GM12878 (cell line): ENCODE measurements at regions not wholly inside any gene's neighbourhood (a gene's known extent, or its start where the extent isn't known, plus 50 kb on each side); places are given as distances from the start of the nearest gene placed in this dataset.
A peak's percentile ranks its signal among the peaks of the same experiment; 100 is the strongest.
"Not testable (repeated sequence)": the region's sequence is repeated elsewhere in the genome, so short reads cannot be mapped to it uniquely, and the experiment has no call there.

Source experiments
- ATAC-seq: fragments of 200-7000 bp; cut with Tn5 transposase; 3 replicates; pipeline ENCODE4 v1.9.1; 2020; ENCODE audit warnings: mild to moderate bottlenecking, moderate library complexity
- BruUV-seq: library from RNA; stranded (reverse); fragments of 400-500 nt; replicated peaks from 2 replicates; lab custom pipeline; 2021; lab: Mats Ljungman, UMichigan
- CTCF ChIA-PET: fragments of 300-600 bp; sonication (Branson Sonifier 250); formaldehyde crosslinking; extraction: SDS; loops from one replicate; lab custom pipeline; 2021; ENCODE audit warnings: inconsistent platforms; lab: Yijun Ruan, JAX
- POLR2A ChIA-PET: fragments of 350-600 bp; formaldehyde crosslinking; extraction: SDS; loops from one replicate; lab custom pipeline; 2021; ENCODE audit warnings: inconsistent platforms; lab: Charles Lee
- RAD21 ChIA-PET: fragments of 300-600 bp; sonication (Branson Sonifier 250); formaldehyde crosslinking; loops from one replicate; lab custom pipeline; 2023; ENCODE audit warnings: antibody characterized with exemption; ENCODE audit not compliant: unreplicated experiment; lab: Charles Lee
- SMC1A ChIA-PET: fragments of 300-600 bp; sonication (Branson Sonifier 250); formaldehyde crosslinking; loops from one replicate; lab custom pipeline; 2023; ENCODE audit not compliant: unreplicated experiment, uncharacterized antibody; lab: Charles Lee
- DNase-seq: peaks from one replicate; pipeline ENCODE4 v3.0.0-alpha.2; 2011; ENCODE audit warnings: low read depth, low spot score
- FAIRE-seq: peaks from 3 replicates; lab custom pipeline; 2011; peaks lifted over from hg19 to GRCh38; lab: Jason Lieb, UNC
- H2AFZ ChIP-seq: 2 replicates; pipeline ENCODE4 v1.6.0; 2011; ENCODE audit warnings: low read depth, low read length, control low read depth; ENCODE audit not compliant: control insufficient read depth
- H3K27ac ChIP-seq: 2 replicates; pipeline ENCODE4 v1.5.1; 2011; ENCODE audit warnings: control low read depth; ENCODE audit not compliant: control insufficient read depth, insufficient read depth
- H3K27me3 ChIP-seq, 2 experiments: replicated peaks in 1 of 2; 2 replicates each; pipeline versions ENCODE4 v1.6.0 to v1.6.1; 2011; ENCODE audit warnings: low read length in 1 of 2; ENCODE audit not compliant: control insufficient read depth in 2 of 2, insufficient read depth in 2 of 2
- H3K36me3 ChIP-seq, 2 experiments: 2 replicates each; pipeline ENCODE4 v1.5.1; 2011; ENCODE audit warnings: low read length in 1 of 2; ENCODE audit not compliant: control insufficient read depth in 2 of 2, insufficient read depth in 2 of 2
- H3K4me1 ChIP-seq: 2 replicates; pipeline ENCODE4 v1.6.1; 2011; ENCODE audit warnings: mild to moderate bottlenecking, low read length, moderate library complexity, mixed read lengths; ENCODE audit not compliant: control insufficient read depth, insufficient read depth
- H3K4me2 ChIP-seq: 2 replicates; pipeline ENCODE4 v1.6.0; 2011; ENCODE audit warnings: control low read depth; ENCODE audit not compliant: control insufficient read depth, insufficient read depth
- H3K4me3 ChIP-seq: fragments of 200-600 bp; sonication (generic); 2 replicates; pipeline ENCODE4 v1.5.1; 2016
- H3K79me2 ChIP-seq: 2 replicates; pipeline ENCODE4 v1.6.0; 2011; ENCODE audit warnings: low read length; ENCODE audit not compliant: control insufficient read depth, insufficient read depth
- H3K9ac ChIP-seq: 2 replicates; pipeline ENCODE4 v1.8.0; 2011; ENCODE audit warnings: low read length, control low read depth, mixed read lengths; ENCODE audit not compliant: control insufficient read depth, insufficient read depth
- H3K9me3 ChIP-seq: replicated peaks from 3 replicates; pipeline ENCODE4 v1.5.1; 2011; ENCODE audit warnings: mild to moderate bottlenecking, low read length; ENCODE audit not compliant: control insufficient read depth, insufficient read depth
- H4K20me1 ChIP-seq: 2 replicates; pipeline ENCODE4 v1.6.0; 2011; ENCODE audit not compliant: control insufficient read depth, insufficient read depth
- ATF7 ChIP-seq: fragments of 450-650 bp; IDR thresholded peaks from 2 replicates; pipeline ENCODE4 v1.6.1; 2016; ENCODE audit warnings: low read depth, mild to moderate bottlenecking
- IKZF2 ChIP-seq, 2 experiments: fragments of 450-650 bp; IDR thresholded peaks; 2 replicates each; pipeline ENCODE4 v1.6.1; 2017; ENCODE audit warnings: mild to moderate bottlenecking in 2 of 2, moderate library complexity in 2 of 2
- JUNB ChIP-seq: IDR thresholded peaks from 2 replicates; pipeline ENCODE4 v1.6.1; 2016; ENCODE audit warnings: antibody characterized with exemption, mild to moderate bottlenecking
- MEF2A ChIP-seq: IDR thresholded peaks from 2 replicates; pipeline ENCODE4 v1.6.1; 2011; ENCODE audit warnings: low read depth, mild to moderate bottlenecking, low read length, moderate library complexity; ENCODE audit not compliant: insufficient read depth
- MEF2B ChIP-seq: fragments of 450-650 bp; IDR thresholded peaks from 2 replicates; pipeline ENCODE4 v1.6.1; 2018; ENCODE audit warnings: mild to moderate bottlenecking, moderate library complexity; ENCODE audit not compliant: partially characterized antibody, poor library complexity, severe bottlenecking
- MTA2 ChIP-seq: fragments of 450-650 bp; IDR thresholded peaks from 2 replicates; pipeline ENCODE4 v1.6.1; 2016; ENCODE audit warnings: low read depth, mild to moderate bottlenecking, moderate library complexity
- NFIC ChIP-seq: IDR thresholded peaks from 2 replicates; pipeline ENCODE4 v1.6.1; 2012; ENCODE audit warnings: low read depth, mild to moderate bottlenecking, inconsistent platforms, low read length, moderate library complexity
- NR2F1 ChIP-seq: fragments of 450-650 bp; conservative IDR thresholded peaks from 2 replicates; pipeline ENCODE4 v1.6.1; 2017; ENCODE audit warnings: mild to moderate bottlenecking
- RUNX3 ChIP-seq: IDR thresholded peaks from 2 replicates; pipeline ENCODE4 v1.6.1; 2012; ENCODE audit warnings: low read length, inconsistent platforms
- SPI1 ChIP-seq: IDR thresholded peaks from 2 replicates; pipeline ENCODE4 v1.6.1; 2011; ENCODE audit warnings: low read depth, mild to moderate bottlenecking, low read length, moderate library complexity, borderline replicate concordance; ENCODE audit not compliant: insufficient read depth
- ZNF217 ChIP-seq: fragments of 450-650 bp; IDR thresholded peaks from 2 replicates; pipeline ENCODE4 v1.6.1; 2017; ENCODE audit warnings: antibody characterized with exemption, mild to moderate bottlenecking
- WGBS: methylation state at CpG from one replicate; pipeline ENCODE4 v1.1.6; 2016; ENCODE audit warnings: low lambda C conversion rate; ENCODE audit not compliant: insufficient replicate concordance, insufficient coverage; ENCODE audit errors: missing lambda C conversion rate; 5-methylcytosine and 5-hydroxymethylcytosine counted together
- in situ Hi-C: fragments of 300-500 bp; cut with MboI; formaldehyde crosslinking; loops from 9 replicates; pipeline ENCODE4 v1.14.3; 2018; ENCODE audit warnings: mixed read lengths
- intact Hi-C: fragments of 100-400 bp; cut with micrococcal nuclease; formaldehyde crosslinking; loops from one replicate; pipeline ENCODE4 v1.14.2; 2022; ENCODE audit not compliant: unreplicated experiment
- TF ChIP-seq, protein P1 (sequence below): fragments of 450-650 bp; IDR thresholded peaks from 2 replicates; pipeline ENCODE4 v1.6.1; 2017; ENCODE audit warnings: mild to moderate bottlenecking, low read depth, inconsistent platforms; ENCODE audit not compliant: poor library complexity, severe bottlenecking

DNA sequence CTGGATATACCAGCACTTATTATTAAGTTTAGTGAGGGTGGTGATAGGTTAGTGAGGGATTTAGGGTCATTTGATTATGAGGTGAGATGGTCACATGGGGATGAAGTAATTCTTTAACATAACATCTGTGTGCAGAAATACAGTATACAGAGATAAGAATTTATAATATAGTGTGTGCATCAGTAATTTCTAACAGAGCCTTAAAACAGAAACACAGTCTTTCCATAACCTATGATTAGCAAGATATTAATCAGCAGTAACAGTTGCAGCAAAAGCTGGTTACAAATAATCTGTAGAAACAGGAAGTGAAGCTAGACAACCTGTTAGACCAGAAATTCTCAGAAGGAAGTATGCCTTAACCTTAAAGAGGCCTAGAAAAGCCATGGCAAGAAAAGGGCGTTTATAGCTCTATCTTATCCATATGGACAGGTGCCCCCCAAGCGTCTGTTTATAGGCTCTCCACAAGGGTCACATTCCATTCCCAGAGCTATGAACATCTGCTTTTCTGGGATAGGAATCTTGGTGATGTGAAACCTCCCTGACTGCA is 112.5 kb upstream of the WSB1 start:
- ATAC-seq = 0 out of 3 replicates have a peak, but pooled peaks have one; percentile 21
- RAD21 ChIA-PET = interaction anchor here (1.2 kb wide), 1 partner anchor 24 kb away, joined by 3 read pairs; no protein-coding TSS in a partner anchor

More for the DNA sequence above, 112.5 kb upstream of the WSB1 start:
- H3K9ac ChIP-seq, H3K36me3 ChIP-seq, intact Hi-C loops, in situ Hi-C loops, FAIRE-seq, H3K4me2 ChIP-seq, H3K4me1 ChIP-seq, H3K27ac ChIP-seq, H2AFZ ChIP-seq, BruUV-seq, H3K27me3 ChIP-seq, H3K9me3 ChIP-seq, H4K20me1 ChIP-seq, H3K4me3 ChIP-seq, H3K79me2 ChIP-seq: not testable (repeated sequence)
- ChIA-PET SMC1A (interaction anchor here (1.7 to 2.1 kb wide), 2 partner anchors 12 to 14 kb away, joined by 4 to 7 read pairs; no protein-coding TSS in a partner anchor), POLR2A (interaction anchor here (1.1 kb wide), 1 partner anchor 38 kb away, joined by 3 read pairs; no protein-coding TSS in a partner anchor), CTCF (interaction anchor here (1.5 kb wide), 1 partner anchor 38 kb away, joined by 3 read pairs; no protein-coding TSS in a partner anchor)
- DNase-seq = peak; percentile 19
- TF ChIP-seq NFIC = peak; percentile 32; the same call in 1 of the 2 replicates
- TF ChIP-seq NR2F1 = 0 out of 2 replicates have a peak, but pooled peaks have one; percentile 29
- TF ChIP-seq JUNB = peak; percentile 61; the same call in 1 of the 2 replicates
- peak; percentile 48; the same call in 1 of the 2 replicates for TF ChIP-seq MTA2
- peak; percentile 37; the same call in 1 of the 2 replicates for TF ChIP-seq MEF2A
- 0 out of 4 replicates have a peak, but pooled peaks of 1 of the 2 experiments have one; percentile 31 for TF ChIP-seq IKZF2 (IDR thresholded peaks at IDR 0.05)
- peak; percentile 73 for TF ChIP-seq MEF2B
- peak; percentile 34 for TF ChIP-seq RUNX3
- peak; percentile 81 for TF ChIP-seq SPI1
- TF ChIP-seq ATF7 = 0 out of 2 replicates have a peak, but pooled peaks have one; percentile 26
- TF ChIP-seq ZNF217 = peak; percentile 87; the same call in 1 of the 2 replicates
- TF ChIP-seq, protein P1, sequence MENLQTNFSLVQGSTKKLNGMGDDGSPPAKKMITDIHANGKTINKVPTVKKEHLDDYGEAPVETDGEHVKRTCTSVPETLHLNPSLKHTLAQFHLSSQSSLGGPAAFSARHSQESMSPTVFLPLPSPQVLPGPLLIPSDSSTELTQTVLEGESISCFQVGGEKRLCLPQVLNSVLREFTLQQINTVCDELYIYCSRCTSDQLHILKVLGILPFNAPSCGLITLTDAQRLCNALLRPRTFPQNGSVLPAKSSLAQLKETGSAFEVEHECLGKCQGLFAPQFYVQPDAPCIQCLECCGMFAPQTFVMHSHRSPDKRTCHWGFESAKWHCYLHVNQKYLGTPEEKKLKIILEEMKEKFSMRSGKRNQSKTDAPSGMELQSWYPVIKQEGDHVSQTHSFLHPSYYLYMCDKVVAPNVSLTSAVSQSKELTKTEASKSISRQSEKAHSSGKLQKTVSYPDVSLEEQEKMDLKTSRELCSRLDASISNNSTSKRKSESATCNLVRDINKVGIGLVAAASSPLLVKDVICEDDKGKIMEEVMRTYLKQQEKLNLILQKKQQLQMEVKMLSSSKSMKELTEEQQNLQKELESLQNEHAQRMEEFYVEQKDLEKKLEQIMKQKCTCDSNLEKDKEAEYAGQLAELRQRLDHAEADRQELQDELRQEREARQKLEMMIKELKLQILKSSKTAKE = peak; percentile 47
- WGBS = 0% methylated on average over 2 of the region's 2 CpGs
